H1 (cell line): ENCODE measurements at regions not wholly inside any gene's neighbourhood (a gene's known extent, or its start where the extent isn't known, plus 50 kb on each side); places are given as distances from the start of the nearest gene placed in this dataset.
"Not testable (repeated sequence)": the region's sequence is repeated elsewhere in the genome, so short reads cannot be mapped to it uniquely, and the experiment has no call there.

Experiments used
- CTCF ChIA-PET: fragments of 300-600 bp; sonication (Branson Sonifier 250); formaldehyde crosslinking; loops from one replicate; lab custom pipeline; 2021; ENCODE audit not compliant: partially characterized antibody; lab: Charles Lee
- POLR2A ChIA-PET: fragments of 300-600 bp; sonication (Branson Sonifier 250); formaldehyde crosslinking; loops from one replicate; lab custom pipeline; 2021; ENCODE audit warnings: inconsistent platforms; ENCODE audit not compliant: partially characterized antibody; lab: Charles Lee
- DNase-seq, 2 experiments: peaks; one replicate each; pipeline versions ENCODE4 v3.0.0 to v3.0.0-alpha.2; 2010 to 2022; ENCODE audit warnings: low spot score in 2 of 2, low read depth in 1 of 2, mixed read lengths in 1 of 2
- FAIRE-seq: peaks from 2 replicates; lab custom pipeline; 2011; peaks lifted over from hg19 to GRCh38; lab: Jason Lieb, UNC
- H2AFZ ChIP-seq: 2 replicates; pipeline ENCODE4 v1.8.1; 2012; ENCODE audit warnings: low read length, inconsistent platforms
- H2AK5ac ChIP-seq: 2 replicates; pipeline ENCODE4 v1.6.1; 2013; ENCODE audit warnings: low read depth, low read length
- H2BK120ac ChIP-seq: replicated peaks from 2 replicates; pipeline ENCODE3; 2013; ENCODE audit warnings: low read depth, low read length, inconsistent platforms
- H2BK12ac ChIP-seq: 2 replicates; pipeline ENCODE4 v1.6.1; 2013; ENCODE audit warnings: low read depth, low read length
- H2BK15ac ChIP-seq: 2 replicates; pipeline ENCODE4 v1.6.1; 2013; ENCODE audit warnings: low read length
- H2BK20ac ChIP-seq: 2 replicates; pipeline ENCODE4 v1.6.1; 2013; ENCODE audit warnings: low read length
- H2BK5ac ChIP-seq: 2 replicates; pipeline ENCODE4 v1.6.1; 2013; ENCODE audit warnings: low read depth, low read length
- H3K14ac ChIP-seq: 2 replicates; pipeline ENCODE4 v1.6.1; 2013; ENCODE audit warnings: inconsistent platforms; ENCODE audit not compliant: insufficient read length
- H3K18ac ChIP-seq: 2 replicates; pipeline ENCODE4 v1.6.1; 2013; ENCODE audit warnings: low read length; ENCODE audit errors: extremely low read depth
- H3K23ac ChIP-seq: 2 replicates; pipeline ENCODE4 v1.6.1; 2013; ENCODE audit warnings: inconsistent platforms; ENCODE audit not compliant: insufficient read length
- H3K23me2 ChIP-seq: 2 replicates; pipeline ENCODE4 v1.6.1; 2013; ENCODE audit warnings: low read depth, low read length
- H3K27ac ChIP-seq: 2 replicates; pipeline ENCODE4 v1.6.1; 2011; ENCODE audit warnings: low read depth, low read length, inconsistent platforms
- H3K27me3 ChIP-seq, 4 experiments: replicated peaks in 1 of 4; 1 replicate in 1 of 4; 2 replicates in 3 of 4; pipeline versions ENCODE4 v1.6.1 to v1.8.1; 2011 to 2013; ENCODE audit warnings: low read length in 3 of 4, mild to moderate bottlenecking in 3 of 4, inconsistent platforms in 2 of 4, mixed read lengths in 2 of 4, moderate library complexity in 1 of 4; ENCODE audit not compliant: control insufficient read depth in 3 of 4, insufficient read depth in 3 of 4; ENCODE audit errors: extremely low read depth in 1 of 4
- H3K36me3 ChIP-seq, 4 experiments: 2 replicates each; pipeline versions ENCODE4 v1.6.1 to v1.8.1; 2011 to 2013; ENCODE audit warnings: mild to moderate bottlenecking in 4 of 4, low read length in 3 of 4, moderate library complexity in 2 of 4, control low read depth in 1 of 4, inconsistent platforms in 1 of 4; ENCODE audit not compliant: insufficient read depth in 4 of 4, control insufficient read depth in 2 of 4
- H3K4ac ChIP-seq: replicated peaks from 2 replicates; pipeline ENCODE3; 2013; ENCODE audit warnings: low read length, low read depth, mixed read lengths, inconsistent platforms; ENCODE audit not compliant: insufficient read length
- H3K4me1 ChIP-seq, 4 experiments: replicated peaks in 1 of 4; 1 replicate in 1 of 4; 2 replicates in 3 of 4; pipeline versions ENCODE4 v1.6.1 to v1.8.1; 2011 to 2013; ENCODE audit warnings: low read length in 3 of 4, inconsistent platforms in 2 of 4, mixed read lengths in 1 of 4; ENCODE audit not compliant: insufficient read depth in 4 of 4, control insufficient read depth in 3 of 4
- H3K4me2 ChIP-seq, 2 experiments: 2 replicates each; pipeline versions ENCODE4 v1.6.1 to v1.8.1; 2011 to 2013; ENCODE audit warnings: low read depth in 2 of 2, low read length in 2 of 2, control low read depth in 1 of 2, inconsistent platforms in 1 of 2, mild to moderate bottlenecking in 1 of 2; ENCODE audit not compliant: insufficient read depth in 1 of 2
- H3K4me3 ChIP-seq, 4 experiments: fragments of 200-600, 300-600 bp in 1 of 4; sonication (generic), shearing (Covaris generic), sonication (Bioruptor Twin) in 1 of 4; 2 replicates each; pipeline versions ENCODE4 v1.5.1 to v1.8.1; 2011 to 2016; ENCODE audit warnings: low read length in 4 of 4, low read depth in 3 of 4, control low read depth in 2 of 4, inconsistent platforms in 2 of 4, mild to moderate bottlenecking in 2 of 4, mixed read lengths in 1 of 4, moderate library complexity in 1 of 4; ENCODE audit not compliant: insufficient read depth in 2 of 4; ENCODE audit errors: extremely low read depth in 1 of 4
- H3K56ac ChIP-seq: replicated peaks from 2 replicates; pipeline ENCODE3; 2013; ENCODE audit warnings: low read depth, mild to moderate bottlenecking, mixed read lengths, low read length, inconsistent platforms; ENCODE audit not compliant: insufficient read length
- H3K79me1 ChIP-seq: 2 replicates; pipeline ENCODE4 v1.6.1; 2013; ENCODE audit warnings: low read depth, low read length, control low read depth
- H3K79me2 ChIP-seq, 2 experiments: 2 replicates each; pipeline versions ENCODE4 v1.6.1 to v1.8.1; 2012 to 2013; ENCODE audit warnings: low read length in 2 of 2, mild to moderate bottlenecking in 2 of 2, inconsistent platforms in 1 of 2; ENCODE audit not compliant: insufficient read depth in 2 of 2, control insufficient read depth in 1 of 2
- H3K9ac ChIP-seq, 4 experiments: replicated peaks in 1 of 4; 1 replicate in 1 of 4; 2 replicates in 3 of 4; pipeline versions ENCODE4 v1.6.1 to v1.8.1; 2011 to 2013; ENCODE audit warnings: low read depth in 3 of 4, low read length in 3 of 4, control low read depth in 2 of 4, mild to moderate bottlenecking in 2 of 4, moderate library complexity in 2 of 4, inconsistent platforms in 1 of 4; ENCODE audit errors: extremely low read depth in 1 of 4
- H3K9me3 ChIP-seq, 2 experiments: 2 replicates each; pipeline versions ENCODE4 v1.6.1 to v1.8.1; 2012 to 2013; ENCODE audit warnings: mild to moderate bottlenecking in 2 of 2, moderate library complexity in 2 of 2, control low read depth in 1 of 2, inconsistent platforms in 1 of 2, low read depth in 1 of 2, low read length in 1 of 2, mixed read lengths in 1 of 2; ENCODE audit not compliant: insufficient read depth in 2 of 2
- H4K20me1 ChIP-seq, 2 experiments: replicated peaks in 1 of 2; 2 replicates each; pipeline versions ENCODE3 to v1.8.1; 2011 to 2013; ENCODE audit warnings: inconsistent platforms in 2 of 2, low read length in 2 of 2, mild to moderate bottlenecking in 1 of 2; ENCODE audit not compliant: insufficient read depth in 2 of 2, control insufficient read depth in 1 of 2
- H4K5ac ChIP-seq: 2 replicates; pipeline ENCODE4 v1.6.1; 2013; ENCODE audit warnings: low read length, low read depth, mixed read lengths, inconsistent platforms; ENCODE audit not compliant: insufficient read length
- H4K8ac ChIP-seq: 2 replicates; pipeline ENCODE4 v1.8.0; 2013; ENCODE audit warnings: mild to moderate bottlenecking, moderate library complexity, low read length, inconsistent platforms; ENCODE audit not compliant: insufficient read depth; ENCODE audit errors: extremely low read depth
- H4K91ac ChIP-seq: replicated peaks from 2 replicates; pipeline ENCODE3; 2013; ENCODE audit warnings: low read length, mixed read lengths, inconsistent platforms; ENCODE audit not compliant: insufficient read length
- WGBS, 2 experiments: shearing (Covaris generic) in 1 of 2; methylation state at CpG; one replicate each; pipeline versions ENCODE4 v1.1.6 to v1.1.7; 2013 to 2015; ENCODE audit warnings: low lambda C conversion rate in 2 of 2, mixed read lengths in 2 of 2, inconsistent platforms in 1 of 2, low coverage in 1 of 2, missing lambda C conversion rate in 1 of 2; ENCODE audit not compliant: insufficient replicate concordance in 2 of 2, insufficient coverage in 1 of 2, insufficient read length in 1 of 2; ENCODE audit errors: extremely low coverage in 1 of 2, missing lambda C conversion rate in 1 of 2; 5-methylcytosine and 5-hydroxymethylcytosine counted together

DNA sequence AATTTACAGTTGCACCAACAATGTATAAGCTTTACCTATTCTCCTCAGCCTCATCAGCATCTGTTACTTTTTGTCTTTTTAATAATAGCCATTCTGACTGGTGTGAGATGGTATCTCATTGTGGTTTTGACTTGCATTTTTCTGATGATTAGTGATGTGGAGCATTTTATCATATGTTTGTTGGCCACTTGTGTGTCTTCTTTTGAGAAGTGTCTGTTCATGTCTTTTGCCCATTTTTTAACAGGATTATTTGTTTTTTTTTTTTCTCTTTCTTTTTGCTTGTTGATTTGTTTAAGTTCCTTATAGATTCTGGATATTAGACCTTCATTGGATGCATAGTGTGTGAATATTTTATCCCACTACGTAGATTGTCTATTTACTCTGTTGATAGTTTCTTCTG lies 191.3 kb downstream of the VAPA start:
- H2BK12ac ChIP-seq, H3K14ac ChIP-seq, FAIRE-seq, CTCF ChIA-PET, H3K27ac ChIP-seq, H2AFZ ChIP-seq, H3K36me3 ChIP-seq, H3K4ac ChIP-seq, H3K23ac ChIP-seq, H3K9ac ChIP-seq, H3K18ac ChIP-seq, H3K4me3 ChIP-seq, H4K91ac ChIP-seq, POLR2A ChIA-PET, H4K20me1 ChIP-seq, H3K23me2 ChIP-seq, H3K79me1 ChIP-seq, H3K56ac ChIP-seq, H2BK120ac ChIP-seq, H2BK20ac ChIP-seq, H2AK5ac ChIP-seq, H3K27me3 ChIP-seq, H3K4me2 ChIP-seq, H2BK15ac ChIP-seq, H4K8ac ChIP-seq, H3K79me2 ChIP-seq, DNase-seq, H2BK5ac ChIP-seq, H4K5ac ChIP-seq, H3K9me3 ChIP-seq: not testable (repeated sequence)
- H3K4me1 ChIP-seq = peaks cover 4 to 19% (median 15%) of the 10 kb centered on the region in 4 experiments
- WGBS, 2 experiments = 44% methylated on average over 1 of the region's 1 CpG; no CpG with 5 or more reads in 1 of the 2 experiments
